RWPE1 (cell line): ENCODE measurements at regions not wholly inside any gene's neighbourhood (a gene's known extent, or its start where the extent isn't known, plus 50 kb on each side); places are given as distances from the start of the nearest gene placed in this dataset.
"Not testable (repeated sequence)": the region's sequence is repeated elsewhere in the genome, so short reads cannot be mapped to it uniquely, and the experiment has no call there.

Source experiments
- CTCF ChIA-PET: fragments of 350-600 bp; sonication (Branson Sonifier 250); formaldehyde crosslinking; extraction: SDS; loops from one replicate; lab custom pipeline; 2021; lab: Yijun Ruan, JAX
- POLR2A ChIA-PET: fragments of 400-600 bp; formaldehyde crosslinking; extraction: SDS; loops from one replicate; lab custom pipeline; 2020; ENCODE audit warnings: antibody characterized with exemption; ENCODE audit not compliant: low non-redundant PET; lab: Yijun Ruan, JAX
- DNase-seq: peaks from one replicate; pipeline ENCODE4 v3.0.0; 2012; ENCODE audit warnings: low spot score
- H3K27ac ChIP-seq: fragments of 450-650 bp; 2 replicates; pipeline ENCODE4 v1.5.1; 2017
- TF ChIP-seq, protein P1 (sequence below): fragments of 450-650 bp; conservative IDR thresholded peaks from 2 replicates; pipeline ENCODE4 v1.5.1; 2017; ENCODE audit warnings: low read depth, mild to moderate bottlenecking

DNA sequence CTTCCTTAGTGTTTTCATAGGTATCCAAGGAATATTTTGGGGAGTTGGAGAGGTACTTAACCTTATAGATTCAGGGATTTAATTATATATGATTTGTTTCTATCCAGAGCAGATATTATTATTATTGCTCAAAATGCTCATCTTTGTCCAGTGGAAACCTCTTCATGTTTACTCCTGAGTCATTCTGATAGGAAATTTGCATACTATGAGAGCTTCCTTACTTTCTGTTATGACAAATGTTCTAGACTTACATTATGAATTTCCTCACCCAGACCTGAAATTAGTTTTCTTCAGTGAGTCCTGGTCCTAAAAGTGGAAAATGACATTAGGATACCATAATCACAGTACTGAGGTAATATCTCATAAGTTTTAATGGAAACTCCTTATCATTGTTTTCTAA, 57.5 kb upstream of the PLPPR5 start:
- no peak overlapping the region for H3K27ac ChIP-seq
- DNase-seq: no peak
- ChIA-PET POLR2A (no interaction called here), CTCF (no interaction called here)
- TF ChIP-seq, protein P1, sequence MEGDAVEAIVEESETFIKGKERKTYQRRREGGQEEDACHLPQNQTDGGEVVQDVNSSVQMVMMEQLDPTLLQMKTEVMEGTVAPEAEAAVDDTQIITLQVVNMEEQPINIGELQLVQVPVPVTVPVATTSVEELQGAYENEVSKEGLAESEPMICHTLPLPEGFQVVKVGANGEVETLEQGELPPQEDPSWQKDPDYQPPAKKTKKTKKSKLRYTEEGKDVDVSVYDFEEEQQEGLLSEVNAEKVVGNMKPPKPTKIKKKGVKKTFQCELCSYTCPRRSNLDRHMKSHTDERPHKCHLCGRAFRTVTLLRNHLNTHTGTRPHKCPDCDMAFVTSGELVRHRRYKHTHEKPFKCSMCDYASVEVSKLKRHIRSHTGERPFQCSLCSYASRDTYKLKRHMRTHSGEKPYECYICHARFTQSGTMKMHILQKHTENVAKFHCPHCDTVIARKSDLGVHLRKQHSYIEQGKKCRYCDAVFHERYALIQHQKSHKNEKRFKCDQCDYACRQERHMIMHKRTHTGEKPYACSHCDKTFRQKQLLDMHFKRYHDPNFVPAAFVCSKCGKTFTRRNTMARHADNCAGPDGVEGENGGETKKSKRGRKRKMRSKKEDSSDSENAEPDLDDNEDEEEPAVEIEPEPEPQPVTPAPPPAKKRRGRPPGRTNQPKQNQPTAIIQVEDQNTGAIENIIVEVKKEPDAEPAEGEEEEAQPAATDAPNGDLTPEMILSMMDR: no peak

DNA sequence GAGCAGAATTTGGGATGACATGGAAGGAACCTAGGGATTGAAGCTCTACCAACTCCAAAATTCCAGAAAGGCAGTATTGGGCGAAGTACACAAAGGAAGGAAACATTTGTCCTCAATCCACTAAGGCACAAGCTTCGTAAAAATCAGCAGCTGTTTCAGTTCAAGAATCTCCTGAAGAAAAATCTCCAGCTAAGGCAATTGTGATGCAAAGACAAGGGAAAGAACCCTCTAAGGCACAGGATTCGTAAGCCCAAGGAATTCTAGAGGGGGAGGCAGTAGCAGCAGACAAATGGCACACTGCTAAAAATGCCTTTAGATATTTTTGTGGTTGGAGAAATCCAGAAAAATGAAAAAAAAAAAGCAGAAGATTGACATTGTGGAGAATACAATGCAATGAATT, 64.5 kb upstream of the PLPPR5 start:
- DNase-seq: no peak
- TF ChIP-seq, protein P1: no peak
- ChIA-PET POLR2A (no interaction called here), CTCF (no interaction called here)
- no peak overlapping the region for H3K27ac ChIP-seq

DNA sequence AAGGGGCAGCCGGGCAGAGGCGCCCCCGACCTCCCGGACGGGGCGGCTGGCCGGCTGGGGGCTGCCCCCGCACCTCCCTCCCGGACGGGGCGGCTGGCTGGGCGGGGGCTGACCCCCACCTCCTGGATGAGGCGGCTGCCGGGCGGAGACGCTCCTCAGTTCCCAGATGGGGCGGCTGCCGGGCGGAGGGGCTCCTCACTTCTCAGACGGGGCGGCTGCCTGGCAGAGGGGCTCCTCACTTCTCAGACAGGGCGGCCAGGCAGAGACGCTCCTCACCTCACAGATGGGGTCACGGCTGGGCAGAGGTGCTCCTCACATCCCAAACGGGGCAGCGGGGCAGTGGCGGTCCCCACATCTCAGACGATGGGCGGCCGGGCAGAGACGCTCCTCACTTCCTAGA, 73.9 kb upstream of the PLPPR5 start:
- CTCF ChIA-PET, POLR2A ChIA-PET, DNase-seq, H3K27ac ChIP-seq: not testable (repeated sequence)

DNA sequence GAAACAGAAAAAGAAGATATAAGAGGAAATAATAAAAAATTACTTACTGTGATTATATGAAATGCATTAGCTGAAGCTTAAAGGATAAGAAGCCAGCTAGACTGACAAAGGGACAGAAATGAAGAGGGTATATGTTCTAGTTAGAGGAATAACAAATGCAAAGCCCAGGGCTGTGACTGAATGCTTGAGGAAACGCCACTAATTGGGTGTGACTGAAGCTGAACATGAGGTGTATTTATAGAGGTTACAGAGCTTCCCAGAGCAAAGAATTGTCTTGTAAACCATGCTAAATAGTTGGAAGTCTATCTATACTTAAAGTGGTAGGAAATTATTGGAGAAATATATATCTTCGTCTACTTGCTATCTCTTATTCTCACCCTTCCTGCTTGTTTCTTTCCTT, 77.7 kb upstream of the PLPPR5 start:
- ChIA-PET POLR2A (no interaction called here), CTCF (no interaction called here)
- no peak for DNase-seq
- no peak overlapping the region for H3K27ac ChIP-seq
- TF ChIP-seq, protein P1: no peak

DNA sequence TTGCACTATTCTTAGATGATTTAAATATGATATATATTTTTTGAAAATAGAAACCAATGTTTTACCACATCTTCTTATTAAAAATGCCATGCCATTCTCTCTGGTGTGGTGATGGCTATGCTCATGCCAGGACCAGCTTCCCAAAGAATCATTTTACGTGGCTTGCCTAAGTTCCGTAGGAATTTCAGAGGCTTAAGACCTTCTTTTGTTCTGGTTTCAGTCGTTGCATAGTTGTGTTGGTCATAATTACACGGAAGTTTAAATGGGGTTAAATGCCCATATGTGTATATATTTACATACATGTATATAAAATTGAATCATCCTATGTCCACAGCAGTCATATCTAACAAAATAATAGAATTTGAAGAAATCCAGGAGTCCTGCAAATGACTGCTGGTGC, 78.7 kb upstream of the PLPPR5 start:
- ChIA-PET CTCF (no interaction called here), POLR2A (no interaction called here)
- DNase-seq: no peak
- H3K27ac ChIP-seq: no peak overlapping the region
- TF ChIP-seq, protein P1: no peak

DNA sequence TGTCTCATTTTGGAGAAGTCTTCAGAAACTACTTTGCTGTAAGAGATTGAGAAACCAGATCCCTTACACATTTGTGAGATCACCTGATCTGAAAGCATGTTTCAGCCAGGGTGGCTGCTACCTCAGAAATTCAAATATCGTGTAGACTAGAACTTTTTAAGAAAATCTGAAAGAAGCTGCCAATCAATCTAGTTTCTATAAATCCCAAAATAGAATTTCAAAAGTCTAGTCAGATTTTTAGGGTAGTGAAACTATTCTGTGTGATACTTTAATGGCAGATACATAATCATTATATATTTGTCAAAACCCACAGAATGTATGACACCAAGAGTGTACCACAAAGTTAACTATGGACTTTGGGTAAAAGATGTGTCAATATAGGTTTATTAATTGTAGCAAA, 79.9 kb upstream of the PLPPR5 start:
- TF ChIP-seq, protein P1: no peak

DNA sequence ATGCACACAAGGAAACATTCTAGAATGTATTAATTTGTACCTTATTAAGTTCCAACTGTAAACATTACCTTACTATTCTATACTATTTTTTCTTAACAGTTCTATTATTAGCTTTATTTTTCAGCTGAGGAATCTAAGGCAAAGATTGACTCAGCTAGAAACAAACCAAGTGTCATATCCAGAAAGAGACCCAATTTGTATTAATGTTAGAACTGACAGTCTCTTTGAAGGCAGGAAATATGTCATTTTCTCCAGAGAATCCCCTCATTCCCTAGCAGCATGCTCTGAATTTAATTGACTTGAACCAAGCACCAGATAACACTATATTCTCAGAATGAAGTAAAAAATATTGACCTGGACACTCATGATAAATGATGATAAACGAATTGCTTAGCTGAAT, 81.4 kb upstream of the PLPPR5 start:
- POLR2A ChIA-PET: no interaction called here
- CTCF ChIA-PET: no interaction called here
- TF ChIP-seq, protein P1: no peak

More for the DNA sequence above, 79.9 kb upstream of the PLPPR5 start:
- no peak for DNase-seq
- H3K27ac ChIP-seq: no peak overlapping the region
- POLR2A ChIA-PET: no interaction called here
- CTCF ChIA-PET: no interaction called here

More for the DNA sequence above, 81.4 kb upstream of the PLPPR5 start:
- H3K27ac ChIP-seq: no peak overlapping the region
- no peak for DNase-seq
